NB4 (cell line): ENCODE measurements at regions not wholly inside any gene's neighbourhood (a gene's known extent, or its start where the extent isn't known, plus 50 kb on each side); places are given as distances from the start of the nearest gene placed in this dataset.

Experiments used
- CTCF ChIP-seq: IDR thresholded peaks from one replicate; pipeline ENCODE4 v1.5.1; 2012; ENCODE audit warnings: low read depth, low read length
- POLR2A ChIP-seq: IDR thresholded peaks from 2 replicates; pipeline ENCODE4 v1.6.1; 2011; ENCODE audit warnings: mild to moderate bottlenecking; ENCODE audit not compliant: insufficient read length; ENCODE audit errors: extremely low read depth

- no peak for TF ChIP-seq CTCF
- TF ChIP-seq POLR2A = no peak
Observed at GRCh38 chrX:39586359-39586758, 511.4 kb downstream of the BCOR start.
